Right lobe of liver (tissue), 4 donors: ENCODE measurements at regions not wholly inside any gene's neighbourhood (a gene's known extent, or its start where the extent isn't known, plus 50 kb on each side); places are given as distances from the start of the nearest gene placed in this dataset.

Experiments
- CTCF ChIP-seq, 4 donors: fragments of 200-600 bp in 3 of 4; fragments of 450-650 bp in 1 of 4; IDR thresholded peaks; one replicate each; pipeline versions ENCODE4 v1.5.1 to v1.8.0; 2016 to 2022; ENCODE audit warnings: antibody characterized with exemption in 4 of 4, mild to moderate bottlenecking in 2 of 4
- POLR2A ChIP-seq: fragments of 450-650 bp; IDR thresholded peaks from one replicate; pipeline ENCODE4 v1.6.1; 2017; ENCODE audit warnings: antibody characterized with exemption, mild to moderate bottlenecking
- donor health status: DM: no; HTN: no; CAD: no.
- donor health status: DM: no; HTN: no; CAD: no.
- donor health status: DM: no; HTN: yes; CAD: no.

- TF ChIP-seq CTCF (IDR thresholded peaks at IDR 0.05) (no peak), POLR2A (no peak)
These were observed 1063.0 kb upstream of the GBE1 start for GRCh38 chr3:82824491-82824890.
